Endothelial cell of umbilical vein (primary cell): ENCODE measurements at regions not wholly inside any gene's neighbourhood (a gene's known extent, or its start where the extent isn't known, plus 50 kb on each side); places are given as distances from the start of the nearest gene placed in this dataset.

ENCODE experiments used
- BruUV-seq: library from RNA; stranded (reverse); fragments of 400-500 nt; replicated peaks from 2 replicates; lab custom pipeline; 2021; lab: Mats Ljungman, UMichigan
- CTCF ChIA-PET: fragments of 300-600, 350-600 bp; sonication (Branson Sonifier 250); formaldehyde crosslinking; loops from one replicate; lab custom pipeline; 2021; ENCODE audit warnings: antibody characterized with exemption, inconsistent platforms; lab: Charles Lee
- POLR2A ChIA-PET: fragments of 300-600, 350-600 bp; sonication (Branson Sonifier 250); formaldehyde crosslinking; loops from one replicate; lab custom pipeline; 2021; ENCODE audit warnings: antibody characterized with exemption, inconsistent platforms; lab: Charles Lee
- DNase-seq: peaks from one replicate; pipeline ENCODE4 v3.0.0-alpha.2; 2011; ENCODE audit warnings: low read depth, low spot score
- FAIRE-seq: peaks from 2 replicates; lab custom pipeline; 2011; peaks lifted over from hg19 to GRCh38; lab: Jason Lieb, UNC
- H2AFZ ChIP-seq: 2 replicates; pipeline ENCODE4 v1.6.0; 2012; ENCODE audit warnings: low read depth, low read length, control low read depth, inconsistent platforms
- H3K27ac ChIP-seq: 2 replicates; pipeline ENCODE4 v1.5.1; 2011; ENCODE audit warnings: low read depth, mild to moderate bottlenecking, control low read depth, low read length, moderate library complexity; ENCODE audit not compliant: insufficient read depth
- H3K27me3 ChIP-seq, 2 experiments: 2 replicates each; pipeline versions ENCODE4 v1.6.0 to v1.6.1; 2011; ENCODE audit warnings: low read length in 2 of 2, mixed read lengths in 1 of 2; ENCODE audit not compliant: control insufficient read depth in 2 of 2, insufficient read depth in 2 of 2
- H3K36me3 ChIP-seq, 2 experiments: 2 replicates in 1 of 2; 3 replicates in 1 of 2; pipeline ENCODE4 v1.5.1; 2011; ENCODE audit warnings: low read length in 2 of 2, mild to moderate bottlenecking in 1 of 2, moderate library complexity in 1 of 2; ENCODE audit not compliant: control insufficient read depth in 2 of 2, insufficient read depth in 2 of 2; ENCODE audit errors: extremely low read depth in 1 of 2
- H3K4me1 ChIP-seq: 3 replicates; pipeline ENCODE4 v1.5.1; 2011; ENCODE audit warnings: mild to moderate bottlenecking, low read length; ENCODE audit not compliant: control insufficient read depth, insufficient read depth; ENCODE audit errors: extremely low read depth
- H3K4me2 ChIP-seq: 2 replicates; pipeline ENCODE4 v1.6.1; 2011; ENCODE audit warnings: low read length, control low read depth, mixed read lengths; ENCODE audit not compliant: insufficient read depth
- H3K4me3 ChIP-seq, 3 experiments: fragments of 200-600 bp in 1 of 3; sonication (generic), shearing (Covaris generic) in 1 of 3; replicated peaks in 1 of 3; 2 replicates each; pipeline ENCODE4 v1.5.1; 2011 to 2016; ENCODE audit warnings: control low read depth in 3 of 3, low read length in 3 of 3, mild to moderate bottlenecking in 2 of 3, inconsistent platforms in 1 of 3, low read depth in 1 of 3, moderate library complexity in 1 of 3; ENCODE audit not compliant: insufficient read depth in 1 of 3
- H3K79me2 ChIP-seq: 2 replicates; pipeline ENCODE4 v1.6.0; 2012; ENCODE audit warnings: low read length, inconsistent platforms; ENCODE audit not compliant: control insufficient read depth, insufficient read depth
- H3K9ac ChIP-seq: replicated peaks from 2 replicates; pipeline ENCODE3; 2011; ENCODE audit warnings: low read length, control low read depth; ENCODE audit not compliant: insufficient read depth; ENCODE audit errors: extremely low read depth
- H3K9me1 ChIP-seq: replicated peaks from 3 replicates; pipeline ENCODE4 v1.6.0; 2011; ENCODE audit warnings: mild to moderate bottlenecking, low read length; ENCODE audit not compliant: control insufficient read depth, insufficient read depth; ENCODE audit errors: extremely low read depth
- H3K9me3 ChIP-seq: replicated peaks from 2 replicates; pipeline ENCODE4 v1.5.1; 2012; ENCODE audit warnings: low read length, inconsistent platforms; ENCODE audit not compliant: control insufficient read depth, insufficient read depth
- H4K20me1 ChIP-seq: replicated peaks from 2 replicates; pipeline ENCODE3; 2011; ENCODE audit warnings: mild to moderate bottlenecking, low read length; ENCODE audit not compliant: control insufficient read depth, insufficient read depth; ENCODE audit errors: extremely low read depth
- CTCF ChIP-seq, 2 donors: IDR thresholded peaks; 1 replicate in 1 of 2; 2 replicates in 1 of 2; pipeline ENCODE4 v1.5.1; 2011; ENCODE audit warnings: low read length in 2 of 2, mild to moderate bottlenecking in 2 of 2, moderate library complexity in 2 of 2, control low read depth in 1 of 2, inconsistent platforms in 1 of 2, low read depth in 1 of 2; ENCODE audit not compliant: insufficient read depth in 1 of 2; ENCODE audit errors: extremely low read depth in 1 of 2
- EZH2 ChIP-seq: IDR thresholded peaks from 2 replicates; pipeline ENCODE4 v1.6.1; 2012; ENCODE audit warnings: borderline replicate concordance, low read depth, mild to moderate bottlenecking, moderate library complexity, low read length, inconsistent platforms; ENCODE audit not compliant: severe bottlenecking
- FOS ChIP-seq: IDR thresholded peaks from 2 replicates; pipeline ENCODE4 v1.6.1; 2011; ENCODE audit warnings: mild to moderate bottlenecking, low read length, moderate library complexity, borderline replicate concordance; ENCODE audit not compliant: insufficient read depth
- GATA2 ChIP-seq: IDR thresholded peaks from 2 replicates; pipeline ENCODE4 v1.7.0; 2011; ENCODE audit warnings: low read depth, mild to moderate bottlenecking, moderate library complexity, mixed read lengths, low read length; ENCODE audit not compliant: insufficient read length, insufficient read depth
- JUN ChIP-seq: IDR thresholded peaks from 2 replicates; pipeline ENCODE4 v1.6.1; 2011; ENCODE audit warnings: borderline replicate concordance, low read depth; ENCODE audit not compliant: insufficient read length, insufficient read depth
- MAX ChIP-seq: IDR thresholded peaks from 2 replicates; pipeline ENCODE4 v1.6.1; 2011; ENCODE audit not compliant: insufficient read depth, insufficient read length
- MYC ChIP-seq: IDR thresholded peaks from one replicate; pipeline ENCODE4 v1.6.1; 2011; ENCODE audit warnings: mild to moderate bottlenecking, low read depth, low read length
- POLR2A ChIP-seq: IDR thresholded peaks from 2 replicates; pipeline ENCODE4 v1.6.1; 2012; ENCODE audit warnings: low read depth, mild to moderate bottlenecking, control low read depth, low read length
- POLR2AphosphoS5 ChIP-seq: IDR thresholded peaks from 2 replicates; pipeline ENCODE4 v1.6.1; 2012; ENCODE audit warnings: low read depth, mild to moderate bottlenecking, control low read depth, low read length, moderate library complexity; ENCODE audit not compliant: insufficient read depth
- dilution Hi-C: fragments of 300-500 bp; cut with MboI; formaldehyde crosslinking; loops from one replicate; pipeline ENCODE4 v1.15.0; 2019; ENCODE audit warnings: low sequenced_read_pairs; ENCODE audit not compliant: extremely low pct_ligation_motif_present
- intact Hi-C: fragments of 100-400 bp; cut with micrococcal nuclease; formaldehyde crosslinking; loops from one replicate; pipeline ENCODE4 v1.10.0; 2022

GRCh38 chr7:91557789-91558404, 293.7 kb downstream of the FZD1 start:
- ChIA-PET CTCF (interaction anchor here (0.8 to 1.6 kb wide), 2 partner anchors 329 to 468 kb away, joined by 3 read pairs; no protein-coding TSS in a partner anchor), POLR2A (no interaction called here)
- Histone ChIP-seq H2AFZ (no peak overlapping the region), H3K9me3 (no peaks in the 10 kb centered on the region), H3K36me3 (no peaks in the 10 kb centered on the region), H4K20me1 (no peaks in the 10 kb centered on the region), H3K9ac (no peak overlapping the region), H3K4me1 (no peaks in the 10 kb centered on the region), H3K27me3 (no peaks in the 10 kb centered on the region), H3K4me2 (no peak overlapping the region), H3K4me3 (no peak overlapping the region), H3K79me2 (no peaks in the 10 kb centered on the region), H3K27ac (no peak overlapping the region), H3K9me1 (no peaks in the 10 kb centered on the region)
- no TSS peak for BruUV-seq
- dilution Hi-C loops (no loop called here), intact Hi-C loops (no loop called here)
- no peak for FAIRE-seq
- peak; percentile 7 for DNase-seq
- TF ChIP-seq POLR2AphosphoS5 = no peak
- peak; percentile 56 for TF ChIP-seq JUN

- no peak for FAIRE-seq
Measured at GRCh38 chr7:91559947-91560346, 295.7 kb downstream of the FZD1 start.

More at GRCh38 chr7:91559947-91560346, 295.7 kb downstream of the FZD1 start:
- Histone ChIP-seq H3K4me1 (no peaks in the 10 kb centered on the region), H3K4me2 (no peak overlapping the region), H3K36me3 (no peaks in the 10 kb centered on the region), H3K9ac (no peak overlapping the region), H3K79me2 (no peaks in the 10 kb centered on the region), H2AFZ (no peak overlapping the region), H3K9me3 (no peaks in the 10 kb centered on the region), H4K20me1 (no peaks in the 10 kb centered on the region), H3K27me3 (no peaks in the 10 kb centered on the region), H3K27ac (no peak overlapping the region), H3K9me1 (no peaks in the 10 kb centered on the region), H3K4me3 (no peak overlapping the region)
- BruUV-seq = no TSS peak
- intact Hi-C loops = no loop called here
- TF ChIP-seq GATA2 = no peak
- TF ChIP-seq MYC = no peak
- TF ChIP-seq EZH2 = no peak
- TF ChIP-seq POLR2AphosphoS5 = no peak
- no peak for TF ChIP-seq POLR2A
- TF ChIP-seq FOS = no peak
- TF ChIP-seq JUN = no peak
- no peak for TF ChIP-seq MAX
- no peak for TF ChIP-seq CTCF (IDR thresholded peaks at IDR 0.05; ENCODE audit: extremely low read depth in 1 of 2, insufficient read depth in 1 of 2, low read depth in 1 of 2, low read length in 2 of 2)
- CTCF ChIA-PET = no interaction called here
- POLR2A ChIA-PET = no interaction called here
- dilution Hi-C loops = no loop called here
- no peak for DNase-seq
